ENCODE measurements at regions not wholly inside any gene's neighbourhood (a gene's known extent, or its start where the extent isn't known, plus 50 kb on each side); places are given as distances from the start of the nearest gene placed in this dataset.

GRCh38 chr1:38175121-38175520, 128.5 kb upstream of the POU3F1 start:
- H3K27me3 ChIP-seq (ENCODE audit: control insufficient read depth, insufficient read depth, low read length): no peaks in the 10 kb centered on the region
- FAIRE-seq (no peak), DNase-seq (ENCODE audit: low read depth) (no peak)
- no peak overlapping the region for H3K4me3 ChIP-seq (ENCODE audit: low read depth, low read length)
- H3K36me3 ChIP-seq (ENCODE audit: control insufficient read depth, insufficient read depth, low read length): no peaks in the 10 kb centered on the region
- TF ChIP-seq CTCF (IDR thresholded peaks at IDR 0.05; ENCODE audit: insufficient read depth, low read length, severe bottlenecking): no peak

- H3K27me3 ChIP-seq (ENCODE audit: control insufficient read depth, insufficient read depth, low read length): no peaks in the 10 kb centered on the region
- no peaks in the 10 kb centered on the region for H3K36me3 ChIP-seq (ENCODE audit: control insufficient read depth, insufficient read depth, low read length)
- DNase-seq (ENCODE audit: low read depth) (no peak), FAIRE-seq (no peak)
- no peak for TF ChIP-seq CTCF (IDR thresholded peaks at IDR 0.05; ENCODE audit: insufficient read depth, low read length, severe bottlenecking)
- no peak overlapping the region for H3K4me3 ChIP-seq (ENCODE audit: low read depth, low read length)
These were observed 127.3 kb upstream of the POU3F1 start for GRCh38 chr1:38173848-38174247.

GRCh38 chr1:38173157-38173831, 126.7 kb upstream of the POU3F1 start:
- Histone ChIP-seq H3K36me3 (ENCODE audit: control insufficient read depth, insufficient read depth, low read length) (no peaks in the 10 kb centered on the region), H3K27me3 (ENCODE audit: control insufficient read depth, insufficient read depth, low read length) (no peaks in the 10 kb centered on the region), H3K4me3 (ENCODE audit: low read depth, low read length) (no peak overlapping the region)
- TF ChIP-seq CTCF (IDR thresholded peaks at IDR 0.05; ENCODE audit: insufficient read depth, low read length, severe bottlenecking): no peak
- DNase-seq (ENCODE audit: low read depth) (no peak), FAIRE-seq (no peak)

GRCh38 chr1:38169121-38169520, 122.5 kb upstream of the POU3F1 start:
- Histone ChIP-seq H3K4me3 (ENCODE audit: low read depth, low read length) (no peak overlapping the region), H3K27me3 (ENCODE audit: control insufficient read depth, insufficient read depth, low read length) (peaks cover 1% of the 10 kb centered on the region), H3K36me3 (ENCODE audit: control insufficient read depth, insufficient read depth, low read length) (no peaks in the 10 kb centered on the region)
- DNase-seq (ENCODE audit: low read depth): no peak
- FAIRE-seq: no peak
- TF ChIP-seq CTCF (IDR thresholded peaks at IDR 0.05; ENCODE audit: insufficient read depth, low read length, severe bottlenecking): no peak

- FAIRE-seq: no peak
- no peak overlapping the region for H3K4me3 ChIP-seq (ENCODE audit: low read depth, low read length)
- H3K27me3 ChIP-seq (ENCODE audit: control insufficient read depth, insufficient read depth, low read length): peaks cover 1% of the 10 kb centered on the region
- TF ChIP-seq CTCF (IDR thresholded peaks at IDR 0.05; ENCODE audit: insufficient read depth, low read length, severe bottlenecking): no peak
- H3K36me3 ChIP-seq (ENCODE audit: control insufficient read depth, insufficient read depth, low read length): no peaks in the 10 kb centered on the region
- no peak for DNase-seq (ENCODE audit: low read depth)
These were observed 121.8 kb upstream of the POU3F1 start for GRCh38 chr1:38168365-38168764.

GRCh38 chr1:38166461-38166860, 119.9 kb upstream of the POU3F1 start:
- Histone ChIP-seq H3K4me3 (ENCODE audit: low read depth, low read length) (no peak overlapping the region), H3K27me3 (ENCODE audit: control insufficient read depth, insufficient read depth, low read length) (peaks cover 1% of the 10 kb centered on the region), H3K36me3 (ENCODE audit: control insufficient read depth, insufficient read depth, low read length) (no peaks in the 10 kb centered on the region)
- no peak for DNase-seq (ENCODE audit: low read depth)
- TF ChIP-seq CTCF (IDR thresholded peaks at IDR 0.05; ENCODE audit: insufficient read depth, low read length, severe bottlenecking): no peak
- FAIRE-seq: no peak
